Coronary artery (tissue), 2 donors: ENCODE measurements at regions not wholly inside any gene's neighbourhood (a gene's known extent, or its start where the extent isn't known, plus 50 kb on each side); places are given as distances from the start of the nearest gene placed in this dataset.

Experiments
- DNase-seq: peaks from one replicate; pipeline ENCODE4 v3.0.0-alpha.2; 2017; ENCODE audit warnings: low spot score
- H3K27ac ChIP-seq, 2 donors: fragments of 200-600 bp; sonication (generic); one replicate each; pipeline ENCODE4 v1.5.1; 2016 to 2019
- H3K4me3 ChIP-seq: fragments of 200-600 bp; sonication (generic); 2 replicates; pipeline ENCODE4 v1.5.1; 2016; ENCODE audit warnings: mild to moderate bottlenecking, moderate library complexity
- TF ChIP-seq, protein P1 (sequence below): fragments of 200-600 bp; sonication (generic); IDR thresholded peaks from one replicate; pipeline ENCODE4 v1.5.1; 2019; ENCODE audit warnings: antibody characterized with exemption

DNA sequence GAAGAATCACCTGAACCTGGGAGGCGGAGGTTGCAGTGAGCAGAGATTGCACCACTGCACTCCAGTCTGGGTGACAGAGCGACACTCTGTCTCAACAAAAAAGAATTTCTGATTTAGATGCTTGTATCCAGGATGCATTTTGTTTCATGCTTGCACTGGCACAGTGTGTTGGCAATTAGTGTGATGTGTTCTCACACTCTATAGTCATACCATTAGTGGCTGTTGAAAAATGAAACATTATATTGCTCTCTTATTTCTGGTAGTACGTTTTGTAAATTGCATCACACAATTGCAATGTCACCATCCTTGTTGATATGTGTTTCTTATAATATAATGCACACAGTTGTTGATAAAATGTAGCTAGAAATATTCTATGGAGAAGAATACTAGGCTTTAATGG lies 51.3 kb upstream of the RMST start:
- Histone ChIP-seq H3K27ac (no peak overlapping the region), H3K4me3 (no peak overlapping the region)
- TF ChIP-seq, protein P1, sequence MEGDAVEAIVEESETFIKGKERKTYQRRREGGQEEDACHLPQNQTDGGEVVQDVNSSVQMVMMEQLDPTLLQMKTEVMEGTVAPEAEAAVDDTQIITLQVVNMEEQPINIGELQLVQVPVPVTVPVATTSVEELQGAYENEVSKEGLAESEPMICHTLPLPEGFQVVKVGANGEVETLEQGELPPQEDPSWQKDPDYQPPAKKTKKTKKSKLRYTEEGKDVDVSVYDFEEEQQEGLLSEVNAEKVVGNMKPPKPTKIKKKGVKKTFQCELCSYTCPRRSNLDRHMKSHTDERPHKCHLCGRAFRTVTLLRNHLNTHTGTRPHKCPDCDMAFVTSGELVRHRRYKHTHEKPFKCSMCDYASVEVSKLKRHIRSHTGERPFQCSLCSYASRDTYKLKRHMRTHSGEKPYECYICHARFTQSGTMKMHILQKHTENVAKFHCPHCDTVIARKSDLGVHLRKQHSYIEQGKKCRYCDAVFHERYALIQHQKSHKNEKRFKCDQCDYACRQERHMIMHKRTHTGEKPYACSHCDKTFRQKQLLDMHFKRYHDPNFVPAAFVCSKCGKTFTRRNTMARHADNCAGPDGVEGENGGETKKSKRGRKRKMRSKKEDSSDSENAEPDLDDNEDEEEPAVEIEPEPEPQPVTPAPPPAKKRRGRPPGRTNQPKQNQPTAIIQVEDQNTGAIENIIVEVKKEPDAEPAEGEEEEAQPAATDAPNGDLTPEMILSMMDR = no peak
- DNase-seq = no peak
